MM.1S (cell line): ENCODE measurements at regions not wholly inside any gene's neighbourhood (a gene's known extent, or its start where the extent isn't known, plus 50 kb on each side); places are given as distances from the start of the nearest gene placed in this dataset.
"Not testable (repeated sequence)": the region's sequence is repeated elsewhere in the genome, so short reads cannot be mapped to it uniquely, and the experiment has no call there.

Experiments used
- DNase-seq: peaks from one replicate; pipeline ENCODE4 v3.0.0-alpha.2; 2015
- H2AFZ ChIP-seq: fragments of 300-600 bp; sonication (generic); 2 replicates; pipeline ENCODE4 v1.6.0; 2016; ENCODE audit warnings: antibody characterized with exemption, low read length
- H3F3A ChIP-seq: fragments of 300-600 bp; sonication (generic); 2 replicates; pipeline ENCODE4 v1.6.1; 2016; ENCODE audit warnings: mild to moderate bottlenecking, antibody characterized with exemption, low read length, moderate library complexity, mixed read lengths; ENCODE audit not compliant: insufficient read depth
- H3K27ac ChIP-seq: fragments of 300-600 bp; sonication (generic); 2 replicates; pipeline ENCODE4 v1.5.1; 2016; ENCODE audit warnings: mild to moderate bottlenecking, low read length
- H3K27me3 ChIP-seq: fragments of 300-600 bp; sonication (generic); replicated peaks from 2 replicates; pipeline ENCODE4 v1.6.0; 2016; ENCODE audit warnings: low read length; ENCODE audit not compliant: insufficient read depth
- H3K36me3 ChIP-seq: fragments of 300-600 bp; sonication (generic); replicated peaks from 2 replicates; pipeline ENCODE4 v1.6.1; 2016; ENCODE audit warnings: mild to moderate bottlenecking, low read length, mixed read lengths; ENCODE audit not compliant: insufficient read depth
- H3K4me1 ChIP-seq: fragments of 300-600 bp; sonication (generic); 2 replicates; pipeline ENCODE4 v1.6.1; 2016; ENCODE audit warnings: low read length, mixed read lengths
- H3K4me2 ChIP-seq: fragments of 300-600 bp; sonication (generic); 2 replicates; pipeline ENCODE4 v1.6.0; 2016; ENCODE audit warnings: low read depth, low read length
- H3K4me3 ChIP-seq: fragments of 300-600 bp; sonication (generic); 2 replicates; pipeline ENCODE4 v1.5.1; 2016; ENCODE audit warnings: low read length, mixed read lengths
- H3K79me2 ChIP-seq: fragments of 300-600 bp; sonication (generic); 2 replicates; pipeline ENCODE4 v1.6.1; 2016; ENCODE audit warnings: mixed run types, low read length, mixed read lengths
- H3K9ac ChIP-seq: fragments of 300-600 bp; sonication (generic); 2 replicates; pipeline ENCODE4 v1.6.1; 2016; ENCODE audit warnings: low read length, mixed read lengths
- H3K9me2 ChIP-seq: fragments of 300-600 bp; sonication (generic); replicated peaks from 2 replicates; pipeline ENCODE4 v1.6.1; 2016; ENCODE audit warnings: mild to moderate bottlenecking, low read length, mixed read lengths; ENCODE audit not compliant: insufficient read depth
- H3K9me3 ChIP-seq: fragments of 300-600 bp; sonication (generic); replicated peaks from 2 replicates; pipeline ENCODE4 v1.6.1; 2016; ENCODE audit warnings: mild to moderate bottlenecking, low read length, mixed read lengths; ENCODE audit not compliant: insufficient read depth
- H4K20me1 ChIP-seq: fragments of 300-600 bp; sonication (generic); 2 replicates; pipeline ENCODE4 v1.6.1; 2016; ENCODE audit warnings: mild to moderate bottlenecking, low read length, moderate library complexity, mixed read lengths; ENCODE audit not compliant: insufficient read depth
- CTCF ChIP-seq: fragments of 300-600 bp; sonication (generic); IDR thresholded peaks from 2 replicates; pipeline ENCODE4 v1.5.1; 2016; ENCODE audit warnings: antibody characterized with exemption, low read length, mixed read lengths
- EZH2 ChIP-seq: fragments of 300-600 bp; sonication (generic); optimal IDR thresholded peaks from 2 replicates; pipeline ENCODE3; 2017; ENCODE audit warnings: low read depth, mild to moderate bottlenecking, antibody characterized with exemption, low read length, mixed read lengths
- EZH2phosphoT487 ChIP-seq: fragments of 300-600 bp; sonication (generic); IDR thresholded peaks from 2 replicates; pipeline ENCODE4 v1.6.1; 2018; ENCODE audit warnings: antibody characterized with exemption, low read length

GRCh38 chr18:35890323-35890722 lies 82.2 kb upstream of the RMP24 start:
- H3K4me3 ChIP-seq, result no peak overlapping the region
- H3K9me2 ChIP-seq, result no peaks in the 10 kb centered on the region
- H3K27ac ChIP-seq, result no peak overlapping the region
- H3K36me3 ChIP-seq, result no peaks in the 10 kb centered on the region
- H3K9ac ChIP-seq, result no peak overlapping the region
- no peaks in the 10 kb centered on the region for H3K4me1 ChIP-seq
- no peaks in the 10 kb centered on the region for H3K9me3 ChIP-seq
- no peak for DNase-seq
- no peaks in the 10 kb centered on the region for H3K79me2 ChIP-seq
- no peak overlapping the region for H3K4me2 ChIP-seq
- TF ChIP-seq EZH2, result no peak
- no peak for TF ChIP-seq CTCF
- TF ChIP-seq EZH2phosphoT487, result no peak
- H3K27me3 ChIP-seq, result no peaks in the 10 kb centered on the region
- no peak overlapping the region for H2AFZ ChIP-seq
- no peaks in the 10 kb centered on the region for H4K20me1 ChIP-seq
- H3F3A ChIP-seq, result no peaks in the 10 kb centered on the region

- H3K36me3 ChIP-seq, result no peaks in the 10 kb centered on the region
- H3K27ac ChIP-seq, result no peak overlapping the region
- H3K4me1 ChIP-seq, result no peaks in the 10 kb centered on the region
- H3K9me2 ChIP-seq, result no peaks in the 10 kb centered on the region
- H3K4me3 ChIP-seq, result no peak overlapping the region
- H4K20me1 ChIP-seq, result no peaks in the 10 kb centered on the region
- H3K79me2 ChIP-seq, result no peaks in the 10 kb centered on the region
- TF ChIP-seq CTCF (no peak), EZH2 (no peak), EZH2phosphoT487 (no peak)
- no peak overlapping the region for H3K4me2 ChIP-seq
- no peak overlapping the region for H3K9ac ChIP-seq
- H3K9me3 ChIP-seq, result no peaks in the 10 kb centered on the region
- H2AFZ ChIP-seq, result no peak overlapping the region
- H3F3A ChIP-seq, result no peaks in the 10 kb centered on the region
- no peaks in the 10 kb centered on the region for H3K27me3 ChIP-seq
- no peak for DNase-seq
Observed at GRCh38 chr18:35892118-35892517, 80.4 kb upstream of the RMP24 start.

- not testable (repeated sequence) for H3K9me3 ChIP-seq, H3K9ac ChIP-seq, H3F3A ChIP-seq, H3K27me3 ChIP-seq, H3K4me1 ChIP-seq, H3K4me2 ChIP-seq, H3K36me3 ChIP-seq, H4K20me1 ChIP-seq, DNase-seq, H2AFZ ChIP-seq, H3K79me2 ChIP-seq, H3K4me3 ChIP-seq, H3K9me2 ChIP-seq, H3K27ac ChIP-seq
Observed at GRCh38 chr18:35897481-35897880, 75.0 kb upstream of the RMP24 start.

- DNase-seq, result no peak
- no peak overlapping the region for H3K9ac ChIP-seq
- H4K20me1 ChIP-seq, result no peaks in the 10 kb centered on the region
- TF ChIP-seq CTCF (no peak), EZH2 (no peak), EZH2phosphoT487 (no peak)
- H2AFZ ChIP-seq, result no peak overlapping the region
- H3K9me2 ChIP-seq, result no peaks in the 10 kb centered on the region
- H3K27me3 ChIP-seq, result no peaks in the 10 kb centered on the region
- no peak overlapping the region for H3K4me3 ChIP-seq
- no peaks in the 10 kb centered on the region for H3K79me2 ChIP-seq
- H3K36me3 ChIP-seq, result no peaks in the 10 kb centered on the region
- H3F3A ChIP-seq, result no peaks in the 10 kb centered on the region
- no peaks in the 10 kb centered on the region for H3K9me3 ChIP-seq
- no peak overlapping the region for H3K27ac ChIP-seq
- H3K4me2 ChIP-seq, result no peak overlapping the region
- no peaks in the 10 kb centered on the region for H3K4me1 ChIP-seq
Observed at GRCh38 chr18:35904389-35905037, 68.0 kb upstream of the RMP24 start.
